GM06990 (cell line): ENCODE measurements at regions not wholly inside any gene's neighbourhood (a gene's known extent, or its start where the extent isn't known, plus 50 kb on each side); places are given as distances from the start of the nearest gene placed in this dataset.

Source experiments
- DNase-seq: peaks from one replicate; pipeline ENCODE4 v3.0.0-alpha.2; 2011; ENCODE audit not compliant: insufficient read length; ENCODE audit errors: extremely low read depth
- H3K27me3 ChIP-seq: replicated peaks from 2 replicates; pipeline ENCODE4 v1.6.0; 2011; ENCODE audit warnings: low read length; ENCODE audit not compliant: control insufficient read depth, insufficient read depth
- H3K36me3 ChIP-seq: 2 replicates; pipeline ENCODE4 v1.5.1; 2011; ENCODE audit warnings: low read length; ENCODE audit not compliant: control insufficient read depth, insufficient read depth
- H3K4me3 ChIP-seq: replicated peaks from 2 replicates; pipeline ENCODE4 v1.5.1; 2011; ENCODE audit warnings: low read depth, mild to moderate bottlenecking, control low read depth, low read length
- TF ChIP-seq, protein P1 (sequence below): IDR thresholded peaks from 2 replicates; pipeline ENCODE4 v1.5.1; 2011; ENCODE audit warnings: low read length, control low read depth, mild to moderate bottlenecking, inconsistent platforms; ENCODE audit not compliant: insufficient read depth, poor library complexity, severe bottlenecking

DNA sequence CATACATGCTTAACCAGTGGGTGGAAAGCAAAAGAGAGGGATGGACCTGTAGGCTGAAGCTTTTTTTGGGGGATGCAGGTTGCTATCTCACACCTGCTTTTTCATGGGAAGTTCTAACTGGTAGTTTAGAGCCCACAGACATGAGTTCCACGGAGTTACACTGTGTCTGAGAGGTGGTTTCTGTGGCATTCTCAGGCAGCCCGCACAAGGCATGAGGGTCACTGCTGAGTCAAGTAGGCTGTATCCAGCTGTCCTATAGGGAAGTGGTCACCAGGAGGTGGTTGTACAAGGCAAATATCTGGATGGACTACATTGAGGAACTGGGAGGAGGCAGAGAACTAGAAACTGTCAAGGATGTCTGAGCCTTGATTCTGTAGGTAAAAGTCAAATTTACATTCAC, 351.0 kb upstream of the POM121L12 start:
- H3K36me3 ChIP-seq = no peaks in the 10 kb centered on the region
- TF ChIP-seq, protein P1, sequence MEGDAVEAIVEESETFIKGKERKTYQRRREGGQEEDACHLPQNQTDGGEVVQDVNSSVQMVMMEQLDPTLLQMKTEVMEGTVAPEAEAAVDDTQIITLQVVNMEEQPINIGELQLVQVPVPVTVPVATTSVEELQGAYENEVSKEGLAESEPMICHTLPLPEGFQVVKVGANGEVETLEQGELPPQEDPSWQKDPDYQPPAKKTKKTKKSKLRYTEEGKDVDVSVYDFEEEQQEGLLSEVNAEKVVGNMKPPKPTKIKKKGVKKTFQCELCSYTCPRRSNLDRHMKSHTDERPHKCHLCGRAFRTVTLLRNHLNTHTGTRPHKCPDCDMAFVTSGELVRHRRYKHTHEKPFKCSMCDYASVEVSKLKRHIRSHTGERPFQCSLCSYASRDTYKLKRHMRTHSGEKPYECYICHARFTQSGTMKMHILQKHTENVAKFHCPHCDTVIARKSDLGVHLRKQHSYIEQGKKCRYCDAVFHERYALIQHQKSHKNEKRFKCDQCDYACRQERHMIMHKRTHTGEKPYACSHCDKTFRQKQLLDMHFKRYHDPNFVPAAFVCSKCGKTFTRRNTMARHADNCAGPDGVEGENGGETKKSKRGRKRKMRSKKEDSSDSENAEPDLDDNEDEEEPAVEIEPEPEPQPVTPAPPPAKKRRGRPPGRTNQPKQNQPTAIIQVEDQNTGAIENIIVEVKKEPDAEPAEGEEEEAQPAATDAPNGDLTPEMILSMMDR = no peak
- no peaks in the 10 kb centered on the region for H3K27me3 ChIP-seq
- no peak overlapping the region for H3K4me3 ChIP-seq
- DNase-seq = no peak

DNA sequence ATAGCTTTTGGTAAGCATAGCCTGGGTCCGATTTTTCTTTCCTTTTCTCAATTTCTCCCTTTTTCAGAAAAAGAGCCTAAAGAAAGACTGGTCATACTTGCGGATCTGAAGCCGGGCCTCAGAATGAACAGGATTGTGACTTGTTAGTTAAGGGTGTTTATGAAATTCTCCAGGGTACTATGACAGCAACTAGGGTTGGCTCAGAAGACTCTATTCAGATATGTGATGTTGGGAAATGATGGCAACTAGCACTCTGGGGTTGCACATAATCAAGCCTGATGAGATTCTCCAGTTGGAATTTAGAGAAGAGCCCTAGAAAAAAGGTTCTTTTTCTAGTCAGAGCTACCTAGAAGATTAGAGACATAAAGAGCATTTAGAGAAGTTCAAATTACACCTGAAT, 352.4 kb upstream of the POM121L12 start:
- DNase-seq = no peak
- no peaks in the 10 kb centered on the region for H3K36me3 ChIP-seq
- TF ChIP-seq, protein P1 = no peak
- no peaks in the 10 kb centered on the region for H3K27me3 ChIP-seq
- no peak overlapping the region for H3K4me3 ChIP-seq

DNA sequence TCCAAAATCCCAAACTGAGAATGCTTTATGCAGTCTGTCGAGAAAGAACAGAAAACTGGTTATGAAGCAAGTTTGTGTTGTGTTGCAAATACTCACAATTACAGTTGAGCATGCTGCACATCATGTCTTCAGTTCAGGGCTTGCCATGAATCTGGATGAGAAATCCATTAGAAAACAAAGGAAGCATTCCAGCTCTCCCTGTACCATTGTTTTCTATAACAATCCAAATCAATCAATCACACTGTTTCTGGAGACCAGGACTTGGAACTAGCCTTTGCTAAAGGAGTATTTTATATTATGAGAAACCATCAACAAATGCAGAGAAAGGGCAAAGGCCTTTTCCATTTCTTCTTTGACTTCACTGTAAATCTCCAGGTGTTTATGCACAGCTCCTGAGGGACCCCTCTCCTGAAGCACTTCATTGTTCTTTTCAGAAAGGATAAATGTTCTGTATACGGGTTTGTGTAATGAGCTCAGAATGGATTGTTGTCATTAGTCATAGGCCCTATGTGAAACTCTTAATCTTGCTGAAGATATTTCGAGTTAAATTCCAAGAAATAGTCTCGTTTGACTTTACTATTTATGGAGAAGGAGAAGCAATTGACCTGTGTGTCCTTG, 364.7 kb upstream of the POM121L12 start:
- TF ChIP-seq, protein P1 = no peak

DNA sequence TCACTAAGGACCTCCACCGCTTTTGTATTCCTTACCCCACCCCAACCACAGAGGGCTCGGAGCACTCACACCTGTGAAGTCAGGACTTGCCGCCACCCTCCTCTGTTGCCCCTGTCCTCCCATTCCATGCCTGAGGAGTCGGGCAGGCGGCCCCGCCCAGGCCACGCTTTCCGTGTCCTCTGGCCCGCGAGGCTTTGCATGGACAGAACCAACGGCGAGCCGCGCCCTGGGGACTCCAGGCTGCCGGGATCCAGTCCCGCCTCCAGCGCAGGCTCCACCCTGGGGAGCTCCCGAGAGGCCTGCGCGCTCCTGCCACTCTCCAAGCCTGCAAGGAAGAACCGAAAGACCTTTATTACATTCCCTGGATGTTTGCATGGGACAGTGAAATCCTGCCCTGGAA, 366.4 kb upstream of the POM121L12 start:
- DNase-seq = no peak
- H3K27me3 ChIP-seq = no peaks in the 10 kb centered on the region
- H3K36me3 ChIP-seq = no peaks in the 10 kb centered on the region
- H3K4me3 ChIP-seq = no peak overlapping the region
- TF ChIP-seq, protein P1 = no peak

More for the DNA sequence above, 364.7 kb upstream of the POM121L12 start:
- no peaks in the 10 kb centered on the region for H3K36me3 ChIP-seq
- no peaks in the 10 kb centered on the region for H3K27me3 ChIP-seq
- no peak for DNase-seq
- H3K4me3 ChIP-seq = no peak overlapping the region

DNA sequence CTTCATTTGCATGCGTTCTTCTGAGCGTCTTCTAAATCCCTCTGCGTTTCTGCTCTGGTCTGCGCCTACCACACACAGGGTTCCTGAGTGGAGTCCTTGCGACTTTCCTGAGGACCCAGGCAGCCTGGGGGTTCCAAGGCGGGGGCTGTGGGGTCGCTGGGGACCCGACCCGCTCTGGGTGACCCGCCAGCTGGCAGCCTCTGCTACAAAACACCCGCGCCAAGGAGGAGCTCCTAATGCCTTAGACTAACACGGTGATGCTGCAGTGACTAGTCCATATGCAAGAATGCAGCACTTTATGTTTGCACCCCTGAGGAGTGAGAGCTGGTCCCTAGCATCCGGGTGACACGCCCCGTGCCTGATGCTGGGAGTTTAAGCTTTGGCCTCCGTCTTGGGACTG, 367.0 kb upstream of the POM121L12 start:
- H3K4me3 ChIP-seq = no peak overlapping the region
- TF ChIP-seq, protein P1 = no peak
- no peaks in the 10 kb centered on the region for H3K27me3 ChIP-seq
- DNase-seq = no peak
- H3K36me3 ChIP-seq = no peaks in the 10 kb centered on the region

DNA sequence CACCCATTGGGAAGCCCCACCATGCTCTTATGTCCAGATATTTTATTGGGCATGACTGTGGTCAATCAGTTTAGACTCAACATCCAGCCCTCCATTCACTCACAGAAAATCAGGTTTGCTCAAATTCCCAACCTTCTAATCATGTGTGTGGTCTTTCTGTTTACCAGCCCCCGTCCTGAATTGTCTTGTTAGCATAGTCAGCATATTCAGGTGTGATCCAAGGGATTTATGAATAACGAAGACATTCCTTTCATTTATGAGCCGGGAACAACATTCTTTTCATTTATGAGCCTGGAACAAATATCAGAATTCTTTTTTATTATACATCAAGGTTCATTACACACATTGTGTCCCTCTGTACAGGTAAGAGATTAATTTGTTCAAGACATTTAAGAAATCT, 376.3 kb upstream of the POM121L12 start:
- no peak overlapping the region for H3K4me3 ChIP-seq
- H3K36me3 ChIP-seq = no peaks in the 10 kb centered on the region
- DNase-seq = no peak
- H3K27me3 ChIP-seq = no peaks in the 10 kb centered on the region
- TF ChIP-seq, protein P1 = no peak
